Left ventricle myocardium inferior (tissue), 1 donor: ENCODE measurements at regions not wholly inside any gene's neighbourhood (a gene's known extent, or its start where the extent isn't known, plus 50 kb on each side); places are given as distances from the start of the nearest gene placed in this dataset.

Source experiments
- DNase-seq: peaks from one replicate; pipeline ENCODE4 v3.0.0-alpha.2; 2020
- H3K27ac ChIP-seq: fragments of 200-600 bp; replicated peaks from 2 replicates; pipeline ENCODE4 v1.8.0; 2021
- H3K27me3 ChIP-seq: fragments of 200-600 bp; 2 replicates; pipeline ENCODE4 v1.8.0; 2021; ENCODE audit warnings: low read depth
- H3K36me3 ChIP-seq: fragments of 200-600 bp; 2 replicates; pipeline ENCODE4 v1.8.0; 2021
- H3K4me1 ChIP-seq: fragments of 200-600 bp; 2 replicates; pipeline ENCODE4 v1.8.0; 2021
- H3K4me3 ChIP-seq: fragments of 200-600 bp; 2 replicates; pipeline ENCODE4 v1.8.0; 2021; ENCODE audit warnings: mild to moderate bottlenecking, moderate library complexity
- H3K9me3 ChIP-seq: fragments of 200-600 bp; replicated peaks from 2 replicates; pipeline ENCODE4 v1.8.0; 2021
- CTCF ChIP-seq: fragments of 200-600 bp; IDR thresholded peaks from 2 replicates; pipeline ENCODE4 v1.8.0; 2021; ENCODE audit warnings: antibody characterized with exemption, mild to moderate bottlenecking, borderline replicate concordance
- intact Hi-C: fragments of 100-400 bp; cut with micrococcal nuclease; formaldehyde crosslinking; loops from one replicate; pipeline ENCODE4 v1.11.0; 2022
- donor health status: DM: no; HTN: yes; CAD: no; lungs with severe emphysema.

DNA sequence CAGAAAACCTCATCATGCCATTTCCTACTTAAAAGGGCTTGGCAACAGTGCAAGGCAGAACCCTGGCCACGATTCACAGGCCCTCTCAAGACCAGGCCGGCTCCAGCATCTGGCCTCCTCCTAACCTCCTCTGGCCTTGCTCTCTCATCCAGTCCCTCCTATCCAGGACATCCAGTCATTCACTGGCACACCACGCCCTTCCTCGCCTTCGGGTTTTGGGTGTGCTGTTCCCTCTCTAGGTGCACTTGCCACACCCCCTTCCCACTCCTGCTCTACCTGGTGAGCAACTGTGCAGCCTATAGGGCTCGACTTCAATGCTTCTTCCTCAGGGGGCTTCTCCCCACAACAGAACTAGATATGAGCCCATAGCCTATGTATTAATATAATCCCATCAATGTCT is 317.1 kb downstream of the ARRDC4 start:
- TF ChIP-seq CTCF: no peak
- H3K9me3 ChIP-seq: no peaks in the 10 kb centered on the region
- H3K4me1 ChIP-seq: no peaks in the 10 kb centered on the region
- no peak overlapping the region for H3K27ac ChIP-seq
- intact Hi-C loops: no loop called here
- no peak overlapping the region for H3K4me3 ChIP-seq
- H3K27me3 ChIP-seq: peaks cover 13% of the 10 kb centered on the region
- H3K36me3 ChIP-seq: no peaks in the 10 kb centered on the region
- no peak for DNase-seq

- Histone ChIP-seq H3K4me3 (no peak overlapping the region), H3K36me3 (no peaks in the 10 kb centered on the region), H3K27me3 (peaks cover 39% of the 10 kb centered on the region), H3K9me3 (no peaks in the 10 kb centered on the region), H3K4me1 (no peaks in the 10 kb centered on the region), H3K27ac (no peak overlapping the region)
- DNase-seq: no peak
- intact Hi-C loops: no loop called here
- TF ChIP-seq CTCF: no peak
Measured at GRCh38 chr15:98280284-98280975, 319.9 kb downstream of the ARRDC4 start.

DNA sequence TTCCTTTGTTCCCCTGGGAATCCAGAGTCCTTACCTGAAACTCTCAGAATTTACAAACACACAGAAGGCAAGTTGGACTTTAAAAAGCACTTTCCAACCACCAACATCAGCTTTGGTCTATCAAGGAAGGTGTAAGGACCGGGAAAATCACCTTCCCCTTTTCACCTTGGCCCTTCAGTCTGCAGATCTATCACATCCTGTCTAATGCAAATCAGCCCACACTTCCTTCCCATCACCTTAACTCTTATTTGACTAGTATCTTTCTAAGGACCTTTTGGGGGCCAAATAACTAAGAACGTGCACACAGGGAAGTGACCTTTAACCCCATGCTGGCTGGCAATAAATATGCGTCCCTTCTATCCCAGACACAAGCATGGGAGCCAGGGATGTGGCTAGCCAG is 320.6 kb downstream of the ARRDC4 start:
- Histone ChIP-seq H3K4me3 (no peak overlapping the region), H3K36me3 (no peaks in the 10 kb centered on the region), H3K27ac (no peak overlapping the region), H3K4me1 (no peaks in the 10 kb centered on the region), H3K27me3 (peaks cover 46% of the 10 kb centered on the region), H3K9me3 (no peaks in the 10 kb centered on the region)
- intact Hi-C loops: no loop called here
- no peak for DNase-seq
- no peak for TF ChIP-seq CTCF

DNA sequence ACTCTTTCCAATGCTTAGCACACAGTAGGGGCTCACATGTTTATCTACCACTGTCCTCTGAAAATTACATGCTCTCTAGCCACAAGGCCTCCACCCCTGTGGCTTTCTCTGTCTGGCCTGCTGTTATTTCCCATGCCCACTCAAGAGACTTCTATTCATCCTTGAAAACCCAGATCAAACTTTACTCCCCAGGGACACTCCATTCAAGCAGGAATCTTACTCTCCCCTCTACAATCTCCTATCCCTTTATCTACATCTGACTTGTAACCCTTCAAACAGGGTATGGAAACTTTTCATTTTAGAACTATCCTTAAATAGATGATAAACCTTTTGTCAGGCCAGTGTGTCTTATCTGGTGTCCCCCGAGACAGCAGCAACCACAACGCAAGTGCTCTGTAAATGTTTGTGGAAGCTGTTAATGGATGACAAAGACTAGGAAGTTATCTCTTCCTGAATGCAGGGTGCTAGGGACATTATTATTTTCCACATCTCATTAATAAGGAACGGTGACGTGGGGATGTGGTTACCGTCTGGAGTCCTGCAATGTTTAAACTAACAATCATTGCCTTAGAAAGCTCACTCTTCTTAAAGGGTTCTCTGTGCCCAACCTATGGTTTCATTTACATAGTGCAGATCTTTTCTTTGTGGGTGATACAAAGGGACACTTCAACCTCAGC is 322.3 kb downstream of the ARRDC4 start:
- intact Hi-C loops: no loop called here
- no peak for DNase-seq
- Histone ChIP-seq H3K4me1 (no peaks in the 10 kb centered on the region), H3K36me3 (no peaks in the 10 kb centered on the region), H3K27me3 (peaks cover 56% of the 10 kb centered on the region), H3K9me3 (no peaks in the 10 kb centered on the region), H3K27ac (no peak overlapping the region), H3K4me3 (no peak overlapping the region)
- TF ChIP-seq CTCF: no peak

DNA sequence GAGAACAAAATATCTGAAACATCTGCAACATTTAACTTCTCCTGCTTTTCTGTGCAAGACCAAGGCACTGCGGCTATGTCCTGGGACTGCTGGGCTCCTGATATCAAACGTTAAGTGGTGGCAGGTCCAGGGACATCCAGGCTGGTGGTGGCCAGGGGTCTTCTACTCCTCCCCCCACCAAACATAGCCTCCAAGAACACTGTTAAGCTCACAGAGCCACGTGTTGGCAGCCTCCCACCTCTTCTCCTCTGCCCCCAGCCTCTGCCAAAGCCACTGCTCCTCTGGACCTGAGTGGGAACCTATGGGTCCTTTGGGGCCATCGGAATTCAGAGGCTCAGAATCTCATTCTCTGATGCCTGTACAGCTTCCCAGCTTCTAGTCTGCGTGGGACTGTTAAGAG is 325.7 kb downstream of the ARRDC4 start:
- Histone ChIP-seq H3K4me1 (no peaks in the 10 kb centered on the region), H3K27me3 (peaks cover 90% of the 10 kb centered on the region), H3K27ac (no peak overlapping the region), H3K36me3 (no peaks in the 10 kb centered on the region), H3K9me3 (no peaks in the 10 kb centered on the region), H3K4me3 (no peak overlapping the region)
- no peak for TF ChIP-seq CTCF
- no peak for DNase-seq
- intact Hi-C loops: no loop called here
